GM12878 (cell line): ENCODE measurements at regions not wholly inside any gene's neighbourhood (a gene's known extent, or its start where the extent isn't known, plus 50 kb on each side); places are given as distances from the start of the nearest gene placed in this dataset.

ENCODE experiments used
- ATAC-seq: fragments of 200-7000 bp; cut with Tn5 transposase; 3 replicates; pipeline ENCODE4 v1.9.1; 2020; ENCODE audit warnings: mild to moderate bottlenecking, moderate library complexity
- BruUV-seq: library from RNA; stranded (reverse); fragments of 400-500 nt; replicated peaks from 2 replicates; lab custom pipeline; 2021; lab: Mats Ljungman, UMichigan
- CTCF ChIA-PET: fragments of 300-600 bp; sonication (Branson Sonifier 250); formaldehyde crosslinking; extraction: SDS; loops from one replicate; lab custom pipeline; 2021; ENCODE audit warnings: inconsistent platforms; lab: Yijun Ruan, JAX
- POLR2A ChIA-PET: fragments of 350-600 bp; formaldehyde crosslinking; extraction: SDS; loops from one replicate; lab custom pipeline; 2021; ENCODE audit warnings: inconsistent platforms; lab: Charles Lee
- RAD21 ChIA-PET: fragments of 300-600 bp; sonication (Branson Sonifier 250); formaldehyde crosslinking; loops from one replicate; lab custom pipeline; 2023; ENCODE audit warnings: antibody characterized with exemption; ENCODE audit not compliant: unreplicated experiment; lab: Charles Lee
- SMC1A ChIA-PET: fragments of 300-600 bp; sonication (Branson Sonifier 250); formaldehyde crosslinking; loops from one replicate; lab custom pipeline; 2023; ENCODE audit not compliant: unreplicated experiment, uncharacterized antibody; lab: Charles Lee
- DNase-seq: peaks from one replicate; pipeline ENCODE4 v3.0.0-alpha.2; 2011; ENCODE audit warnings: low read depth, low spot score
- FAIRE-seq: peaks from 3 replicates; lab custom pipeline; 2011; peaks lifted over from hg19 to GRCh38; lab: Jason Lieb, UNC
- H2AFZ ChIP-seq: 2 replicates; pipeline ENCODE4 v1.6.0; 2011; ENCODE audit warnings: low read depth, low read length, control low read depth; ENCODE audit not compliant: control insufficient read depth
- H3K27ac ChIP-seq: 2 replicates; pipeline ENCODE4 v1.5.1; 2011; ENCODE audit warnings: control low read depth; ENCODE audit not compliant: control insufficient read depth, insufficient read depth
- H3K27me3 ChIP-seq, 2 experiments: replicated peaks in 1 of 2; 2 replicates each; pipeline versions ENCODE4 v1.6.0 to v1.6.1; 2011; ENCODE audit warnings: low read length in 1 of 2; ENCODE audit not compliant: control insufficient read depth in 2 of 2, insufficient read depth in 2 of 2
- H3K36me3 ChIP-seq, 2 experiments: 2 replicates each; pipeline ENCODE4 v1.5.1; 2011; ENCODE audit warnings: low read length in 1 of 2; ENCODE audit not compliant: control insufficient read depth in 2 of 2, insufficient read depth in 2 of 2
- H3K4me1 ChIP-seq: 2 replicates; pipeline ENCODE4 v1.6.1; 2011; ENCODE audit warnings: mild to moderate bottlenecking, low read length, moderate library complexity, mixed read lengths; ENCODE audit not compliant: control insufficient read depth, insufficient read depth
- H3K4me2 ChIP-seq: 2 replicates; pipeline ENCODE4 v1.6.0; 2011; ENCODE audit warnings: control low read depth; ENCODE audit not compliant: control insufficient read depth, insufficient read depth
- H3K4me3 ChIP-seq: fragments of 200-600 bp; sonication (generic); 2 replicates; pipeline ENCODE4 v1.5.1; 2016
- H3K79me2 ChIP-seq: 2 replicates; pipeline ENCODE4 v1.6.0; 2011; ENCODE audit warnings: low read length; ENCODE audit not compliant: control insufficient read depth, insufficient read depth
- H3K9ac ChIP-seq: 2 replicates; pipeline ENCODE4 v1.8.0; 2011; ENCODE audit warnings: low read length, control low read depth, mixed read lengths; ENCODE audit not compliant: control insufficient read depth, insufficient read depth
- H3K9me3 ChIP-seq: replicated peaks from 3 replicates; pipeline ENCODE4 v1.5.1; 2011; ENCODE audit warnings: mild to moderate bottlenecking, low read length; ENCODE audit not compliant: control insufficient read depth, insufficient read depth
- H4K20me1 ChIP-seq: 2 replicates; pipeline ENCODE4 v1.6.0; 2011; ENCODE audit not compliant: control insufficient read depth, insufficient read depth
- SMARCA5 ChIP-seq: fragments of 450-650 bp; IDR thresholded peaks from 2 replicates; pipeline ENCODE4 v1.6.1; 2017; ENCODE audit warnings: mild to moderate bottlenecking
- SMC3 ChIP-seq: IDR thresholded peaks from 2 replicates; pipeline ENCODE4 v1.6.1; 2011; ENCODE audit warnings: low read length, improper control_type of control experiment, borderline replicate concordance
- TCF3 ChIP-seq: IDR thresholded peaks from 2 replicates; pipeline ENCODE4 v1.6.1; 2012; ENCODE audit warnings: low read depth, mild to moderate bottlenecking, low read length, borderline replicate concordance; ENCODE audit not compliant: insufficient read depth
- ZNF384 ChIP-seq: IDR thresholded peaks from 2 replicates; pipeline ENCODE4 v1.6.1; 2012; ENCODE audit warnings: low read depth, mild to moderate bottlenecking, low read length, improper control_type of control experiment, borderline replicate concordance
- WGBS: methylation state at CpG from one replicate; pipeline ENCODE4 v1.1.6; 2016; ENCODE audit warnings: low lambda C conversion rate; ENCODE audit not compliant: insufficient replicate concordance, insufficient coverage; ENCODE audit errors: missing lambda C conversion rate; 5-methylcytosine and 5-hydroxymethylcytosine counted together
- in situ Hi-C: fragments of 300-500 bp; cut with MboI; formaldehyde crosslinking; loops from 9 replicates; pipeline ENCODE4 v1.14.3; 2018; ENCODE audit warnings: mixed read lengths
- intact Hi-C: fragments of 100-400 bp; cut with micrococcal nuclease; formaldehyde crosslinking; loops from one replicate; pipeline ENCODE4 v1.14.2; 2022; ENCODE audit not compliant: unreplicated experiment
- TF ChIP-seq, protein P1 (sequence below): IDR thresholded peaks from 2 replicates; pipeline ENCODE4 v1.6.1; 2012; ENCODE audit warnings: low read depth, low read length, improper control_type of control experiment
- TF ChIP-seq, protein P2 (sequence below): fragments of 450-650 bp; IDR thresholded peaks from 2 replicates; pipeline ENCODE4 v1.6.1; 2018; ENCODE audit warnings: mild to moderate bottlenecking, low read depth, moderate library complexity; ENCODE audit not compliant: partially characterized antibody
- TF ChIP-seq, protein P3 (sequence below): fragments of 450-650 bp; formaldehyde crosslinking; IDR thresholded peaks from 2 replicates; pipeline ENCODE4 v1.4.0; 2020; ENCODE audit warnings: mild to moderate bottlenecking, moderate library complexity

DNA sequence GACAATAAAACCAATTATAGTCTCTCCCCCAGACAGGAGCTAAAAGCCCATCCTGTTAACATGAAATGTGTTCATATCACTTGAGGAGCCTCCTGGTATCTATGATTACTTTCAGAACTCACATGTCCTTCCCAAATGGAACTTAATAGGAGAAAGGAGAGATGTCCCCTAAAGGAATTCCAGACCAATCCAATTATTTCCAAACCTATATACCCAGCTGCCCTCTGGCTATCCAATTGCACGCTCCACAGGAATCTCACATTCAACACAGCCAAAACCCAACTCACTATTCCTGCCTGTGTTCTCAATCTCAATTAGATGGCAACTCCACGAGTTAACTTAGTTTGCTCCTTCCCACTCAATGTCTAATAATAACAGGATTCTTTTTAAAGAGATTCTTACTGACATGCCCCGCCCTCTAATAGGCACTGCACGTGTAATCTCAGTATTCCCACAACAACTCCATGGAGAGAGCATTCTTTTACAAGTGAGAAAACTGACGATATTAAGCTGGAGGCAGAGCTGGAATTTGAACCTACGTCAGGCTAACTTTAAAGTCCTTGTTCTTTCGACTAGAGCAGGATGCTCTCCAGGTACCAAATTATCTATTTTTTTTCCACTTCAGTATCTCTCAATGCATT, 59.1 kb upstream of the SEC16B start:
- WGBS, result 0% methylated on average over 7 of the region's 7 CpGs
- no peak overlapping the region for H3K27ac ChIP-seq
- H3K36me3 ChIP-seq, result no peaks in the 10 kb centered on the region
- in situ Hi-C loops, result loop anchor here (25.0 kb wide), 1 partner anchor 158 kb away; no protein-coding TSS in a partner anchor
- H3K4me3 ChIP-seq, result no peak overlapping the region
- CTCF ChIA-PET, result interaction anchor here (1.0 to 7.9 kb wide), 5 partner anchors 13 to 254 kb away, joined by 3 to 130 read pairs (median 3); no protein-coding TSS in a partner anchor
- no peak for DNase-seq
- TF ChIP-seq, protein P1, sequence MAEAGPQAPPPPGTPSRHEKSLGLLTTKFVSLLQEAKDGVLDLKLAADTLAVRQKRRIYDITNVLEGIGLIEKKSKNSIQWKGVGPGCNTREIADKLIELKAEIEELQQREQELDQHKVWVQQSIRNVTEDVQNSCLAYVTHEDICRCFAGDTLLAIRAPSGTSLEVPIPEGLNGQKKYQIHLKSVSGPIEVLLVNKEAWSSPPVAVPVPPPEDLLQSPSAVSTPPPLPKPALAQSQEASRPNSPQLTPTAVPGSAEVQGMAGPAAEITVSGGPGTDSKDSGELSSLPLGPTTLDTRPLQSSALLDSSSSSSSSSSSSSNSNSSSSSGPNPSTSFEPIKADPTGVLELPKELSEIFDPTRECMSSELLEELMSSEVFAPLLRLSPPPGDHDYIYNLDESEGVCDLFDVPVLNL, result no peak
- TF ChIP-seq, all 136 proteins: peak for 0
- Histone ChIP-seq H3K9ac (no peak overlapping the region), H4K20me1 (no peaks in the 10 kb centered on the region), H3K4me1 (no peaks in the 10 kb centered on the region), H3K4me2 (no peak overlapping the region), H3K27me3 (no peaks in the 10 kb centered on the region), H3K79me2 (no peaks in the 10 kb centered on the region), H2AFZ (no peak overlapping the region), H3K9me3 (no peaks in the 10 kb centered on the region; the same call in 2 of the 3 replicates)
- ChIA-PET POLR2A (no interaction called here), RAD21 (interaction anchor here (2.4 kb wide), 1 partner anchor 160 kb away, joined by 10 read pairs; no protein-coding TSS in a partner anchor), SMC1A (interaction anchor here (1.7 kb wide), 1 partner anchor 270 kb away, joined by 4 read pairs; no protein-coding TSS in a partner anchor)
- no TSS peak for BruUV-seq
- ATAC-seq (no peak), FAIRE-seq (no peak)
- intact Hi-C loops, result no loop called here

DNA sequence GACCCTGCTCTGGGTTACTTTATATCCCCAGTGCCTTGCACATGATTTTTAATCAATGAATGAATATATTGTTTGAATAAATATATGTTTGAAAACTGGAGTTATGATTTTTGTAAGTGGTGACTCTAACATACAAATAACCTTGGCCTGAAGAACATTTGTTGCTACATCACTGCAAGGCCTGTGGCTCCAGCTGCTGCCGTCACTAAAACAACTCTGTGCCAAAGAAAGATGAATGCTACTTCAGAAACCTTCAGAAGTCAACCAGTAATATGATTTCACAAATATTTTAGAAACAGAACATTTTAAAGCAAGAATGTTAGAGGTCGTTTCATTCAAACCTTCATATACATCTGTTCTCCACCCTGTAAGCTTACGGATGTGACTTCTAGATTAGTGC, 60.6 kb upstream of the SEC16B start:
- no peak overlapping the region for H3K9ac ChIP-seq
- H3K36me3 ChIP-seq, result no peaks in the 10 kb centered on the region
- in situ Hi-C loops (loop anchor here (25.0 kb wide), 1 partner anchor 157 kb away; no protein-coding TSS in a partner anchor), intact Hi-C loops (loop anchor here (5.0 kb wide), 1 partner anchor 257 kb away; no protein-coding TSS in a partner anchor)
- POLR2A ChIA-PET, result no interaction called here
- FAIRE-seq, result no peak
- SMC1A ChIA-PET, result interaction anchor here (1.1 to 3.2 kb wide), 5 partner anchors 23 to 269 kb away, joined by 3 to 45 read pairs (median 4); no protein-coding TSS in a partner anchor
- no peak overlapping the region for H2AFZ ChIP-seq
- BruUV-seq, result no TSS peak
- no peak overlapping the region for H3K4me2 ChIP-seq
- H3K79me2 ChIP-seq, result no peaks in the 10 kb centered on the region
- H3K4me1 ChIP-seq, result no peaks in the 10 kb centered on the region
- H3K27ac ChIP-seq, result no peak overlapping the region
- no peak for ATAC-seq
- RAD21 ChIA-PET, result interaction anchor here (2.4 kb wide), 1 partner anchor 158 kb away, joined by 10 read pairs; no protein-coding TSS in a partner anchor
- WGBS, result 41% methylated on average over 3 of the region's 3 CpGs
- no peak for DNase-seq
- H3K9me3 ChIP-seq, result no peaks in the 10 kb centered on the region
- CTCF ChIA-PET, result interaction anchor here (0.7 to 7.9 kb wide), 7 partner anchors 15 to 251 kb away, joined by 3 to 130 read pairs (median 3); no protein-coding TSS in a partner anchor
- H4K20me1 ChIP-seq, result no peaks in the 10 kb centered on the region
- H3K4me3 ChIP-seq, result no peak overlapping the region
- H3K27me3 ChIP-seq, result no peaks in the 10 kb centered on the region
- no peak for TF ChIP-seq ZNF384
- TF ChIP-seq, protein P2, sequence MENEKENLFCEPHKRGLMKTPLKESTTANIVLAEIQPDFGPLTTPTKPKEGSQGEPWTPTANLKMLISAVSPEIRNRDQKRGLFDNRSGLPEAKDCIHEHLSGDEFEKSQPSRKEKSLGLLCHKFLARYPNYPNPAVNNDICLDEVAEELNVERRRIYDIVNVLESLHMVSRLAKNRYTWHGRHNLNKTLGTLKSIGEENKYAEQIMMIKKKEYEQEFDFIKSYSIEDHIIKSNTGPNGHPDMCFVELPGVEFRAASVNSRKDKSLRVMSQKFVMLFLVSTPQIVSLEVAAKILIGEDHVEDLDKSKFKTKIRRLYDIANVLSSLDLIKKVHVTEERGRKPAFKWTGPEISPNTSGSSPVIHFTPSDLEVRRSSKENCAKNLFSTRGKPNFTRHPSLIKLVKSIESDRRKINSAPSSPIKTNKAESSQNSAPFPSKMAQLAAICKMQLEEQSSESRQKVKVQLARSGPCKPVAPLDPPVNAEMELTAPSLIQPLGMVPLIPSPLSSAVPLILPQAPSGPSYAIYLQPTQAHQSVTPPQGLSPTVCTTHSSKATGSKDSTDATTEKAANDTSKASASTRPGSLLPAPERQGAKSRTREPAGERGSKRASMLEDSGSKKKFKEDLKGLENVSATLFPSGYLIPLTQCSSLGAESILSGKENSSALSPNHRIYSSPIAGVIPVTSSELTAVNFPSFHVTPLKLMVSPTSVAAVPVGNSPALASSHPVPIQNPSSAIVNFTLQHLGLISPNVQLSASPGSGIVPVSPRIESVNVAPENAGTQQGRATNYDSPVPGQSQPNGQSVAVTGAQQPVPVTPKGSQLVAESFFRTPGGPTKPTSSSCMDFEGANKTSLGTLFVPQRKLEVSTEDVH, result no peak
- no peak for TF ChIP-seq SMARCA5
- no peak for TF ChIP-seq TCF3
- TF ChIP-seq, protein P3, sequence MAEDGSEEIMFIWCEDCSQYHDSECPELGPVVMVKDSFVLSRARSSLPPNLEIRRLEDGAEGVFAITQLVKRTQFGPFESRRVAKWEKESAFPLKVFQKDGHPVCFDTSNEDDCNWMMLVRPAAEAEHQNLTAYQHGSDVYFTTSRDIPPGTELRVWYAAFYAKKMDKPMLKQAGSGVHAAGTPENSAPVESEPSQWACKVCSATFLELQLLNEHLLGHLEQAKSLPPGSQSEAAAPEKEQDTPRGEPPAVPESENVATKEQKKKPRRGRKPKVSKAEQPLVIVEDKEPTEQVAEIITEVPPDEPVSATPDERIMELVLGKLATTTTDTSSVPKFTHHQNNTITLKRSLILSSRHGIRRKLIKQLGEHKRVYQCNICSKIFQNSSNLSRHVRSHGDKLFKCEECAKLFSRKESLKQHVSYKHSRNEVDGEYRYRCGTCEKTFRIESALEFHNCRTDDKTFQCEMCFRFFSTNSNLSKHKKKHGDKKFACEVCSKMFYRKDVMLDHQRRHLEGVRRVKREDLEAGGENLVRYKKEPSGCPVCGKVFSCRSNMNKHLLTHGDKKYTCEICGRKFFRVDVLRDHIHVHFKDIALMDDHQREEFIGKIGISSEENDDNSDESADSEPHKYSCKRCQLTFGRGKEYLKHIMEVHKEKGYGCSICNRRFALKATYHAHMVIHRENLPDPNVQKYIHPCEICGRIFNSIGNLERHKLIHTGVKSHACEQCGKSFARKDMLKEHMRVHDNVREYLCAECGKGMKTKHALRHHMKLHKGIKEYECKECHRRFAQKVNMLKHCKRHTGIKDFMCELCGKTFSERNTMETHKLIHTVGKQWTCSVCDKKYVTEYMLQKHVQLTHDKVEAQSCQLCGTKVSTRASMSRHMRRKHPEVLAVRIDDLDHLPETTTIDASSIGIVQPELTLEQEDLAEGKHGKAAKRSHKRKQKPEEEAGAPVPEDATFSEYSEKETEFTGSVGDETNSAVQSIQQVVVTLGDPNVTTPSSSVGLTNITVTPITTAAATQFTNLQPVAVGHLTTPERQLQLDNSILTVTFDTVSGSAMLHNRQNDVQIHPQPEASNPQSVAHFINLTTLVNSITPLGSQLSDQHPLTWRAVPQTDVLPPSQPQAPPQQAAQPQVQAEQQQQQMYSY (CRISPR knock-in tag), result no peak
- no peak for TF ChIP-seq SMC3
